Esophagus muscularis mucosa (tissue), 4 donors: ENCODE measurements at regions not wholly inside any gene's neighbourhood (a gene's known extent, or its start where the extent isn't known, plus 50 kb on each side); places are given as distances from the start of the nearest gene placed in this dataset.

Source experiments
- DNase-seq: peaks from one replicate; pipeline ENCODE4 v3.0.0-alpha.2; 2017; ENCODE audit errors: extremely low spot score
- H3K27ac ChIP-seq, 4 donors: fragments of 200-600 bp; sonication (generic); replicated peaks in 1 of 4; 1 replicate in 3 of 4; 2 replicates in 1 of 4; pipeline ENCODE4 v1.5.1; 2016 to 2019; ENCODE audit warnings: mild to moderate bottlenecking in 1 of 4
- H3K27me3 ChIP-seq, 4 donors: fragments of 200-600 bp; sonication (generic); one replicate each; pipeline versions ENCODE4 v1.5.1 to v1.6.0; 2016 to 2019
- H3K36me3 ChIP-seq, 4 donors: fragments of 200-600 bp; sonication (generic); one replicate each; pipeline ENCODE4 v1.5.1; 2016 to 2019
- H3K4me1 ChIP-seq, 4 donors: fragments of 200-600 bp; sonication (generic); one replicate each; pipeline ENCODE4 v1.5.1; 2016 to 2019
- H3K4me3 ChIP-seq, 4 donors: fragments of 200-600 bp; sonication (generic); 1 replicate in 2 of 4; 2 replicates in 2 of 4; pipeline ENCODE4 v1.5.1; 2016 to 2019; ENCODE audit warnings: mild to moderate bottlenecking in 4 of 4, moderate library complexity in 1 of 4
- H3K9me3 ChIP-seq, 4 donors: fragments of 200-600 bp; sonication (generic); 1 replicate in 3 of 4; 2 replicates in 1 of 4; pipeline ENCODE4 v1.5.1; 2016 to 2019
- CTCF ChIP-seq, 3 experiments: fragments of 200-600 bp in 2 of 3; fragments of 450-650 bp in 1 of 3; sonication (generic) in 2 of 3; IDR thresholded peaks; one replicate each; pipeline ENCODE4 v1.5.1; 2017 to 2019; ENCODE audit warnings: antibody characterized with exemption in 3 of 3, mild to moderate bottlenecking in 2 of 3, moderate library complexity in 1 of 3
- EP300 ChIP-seq: sonication (generic); formaldehyde crosslinking; IDR thresholded peaks from one replicate; pipeline ENCODE4 v1.6.1; 2017; ENCODE audit warnings: antibody characterized with exemption
- POLR2A ChIP-seq: fragments of 450-650 bp; IDR thresholded peaks from one replicate; pipeline ENCODE4 v1.6.1; 2017; ENCODE audit warnings: antibody characterized with exemption, moderate library complexity, mild to moderate bottlenecking, low read depth
- POLR2AphosphoS5 ChIP-seq, 2 donors: sonication (generic); formaldehyde crosslinking; IDR thresholded peaks; one replicate each; pipeline ENCODE4 v1.6.1; 2017; ENCODE audit warnings: antibody characterized with exemption in 2 of 2
- WGBS: methylation state at CpG from one replicate; pipeline ENCODE4 v1.1.5; 2018; 5-methylcytosine and 5-hydroxymethylcytosine counted together
- intact Hi-C: fragments of 100-400 bp; cut with DNase I; formaldehyde crosslinking; loops from one replicate; pipeline ENCODE4 v1.15.1; 2023

- H3K27ac ChIP-seq, result no peak overlapping the region
- no peaks in the 10 kb centered on the region for H3K9me3 ChIP-seq
- WGBS, result 72% methylated on average over 9 of the region's 9 CpGs
- peak; percentile 53 for DNase-seq
- intact Hi-C loops, result no loop called here
- no peaks in the 10 kb centered on the region for H3K4me1 ChIP-seq
- TF ChIP-seq POLR2A (no peak), CTCF (IDR thresholded peaks at IDR 0.05) (no peak)
- no peak overlapping the region for H3K4me3 ChIP-seq
- H3K27me3 ChIP-seq, result no peaks in the 10 kb centered on the region
- no peaks in the 10 kb centered on the region for H3K36me3 ChIP-seq
Observed at GRCh38 chr2:126798276-126799140, 100.2 kb upstream of the TEX51 start.

GRCh38 chr2:126799301-126799700 is 99.4 kb upstream of the TEX51 start:
- Histone ChIP-seq H3K4me3 (no peak overlapping the region), H3K27me3 (no peaks in the 10 kb centered on the region), H3K9me3 (no peaks in the 10 kb centered on the region), H3K27ac (no peak overlapping the region), H3K36me3 (no peaks in the 10 kb centered on the region), H3K4me1 (no peaks in the 10 kb centered on the region)
- no peak for TF ChIP-seq POLR2AphosphoS5 (IDR thresholded peaks at IDR 0.05)
- DNase-seq, result no peak
- intact Hi-C loops, result no loop called here
- 87% methylated on average over 2 of the region's 2 CpGs for WGBS

GRCh38 chr2:126801473-126801872 is 97.2 kb upstream of the TEX51 start:
- 91% methylated on average over 6 of the region's 6 CpGs for WGBS

GRCh38 chr2:126802316-126802715 is 96.4 kb upstream of the TEX51 start:
- peak; percentile 74 for DNase-seq
- no peaks in the 10 kb centered on the region for H3K36me3 ChIP-seq
- no peaks in the 10 kb centered on the region for H3K9me3 ChIP-seq
- H3K4me1 ChIP-seq, result no peaks in the 10 kb centered on the region
- no peak overlapping the region for H3K27ac ChIP-seq
- no peak overlapping the region for H3K4me3 ChIP-seq
- intact Hi-C loops, result no loop called here
- no peak for TF ChIP-seq POLR2A
- TF ChIP-seq POLR2AphosphoS5 (IDR thresholded peaks at IDR 0.05), result no peak
- no peak for TF ChIP-seq EP300
- TF ChIP-seq CTCF (IDR thresholded peaks at IDR 0.05), result no peak
- no peaks in the 10 kb centered on the region for H3K27me3 ChIP-seq
- 91% methylated on average over 4 of the region's 7 CpGs for WGBS

More at GRCh38 chr2:126801473-126801872, 97.2 kb upstream of the TEX51 start:
- no peak overlapping the region for H3K27ac ChIP-seq
- H3K4me1 ChIP-seq, result no peaks in the 10 kb centered on the region
- TF ChIP-seq EP300 (no peak), POLR2A (no peak), POLR2AphosphoS5 (IDR thresholded peaks at IDR 0.05) (no peak), CTCF (IDR thresholded peaks at IDR 0.05) (no peak)
- H3K36me3 ChIP-seq, result no peaks in the 10 kb centered on the region
- no peaks in the 10 kb centered on the region for H3K9me3 ChIP-seq
- H3K27me3 ChIP-seq, result no peaks in the 10 kb centered on the region
- intact Hi-C loops, result no loop called here
- DNase-seq, result peak; percentile 89
- H3K4me3 ChIP-seq, result no peak overlapping the region

- Histone ChIP-seq H3K9me3 (no peaks in the 10 kb centered on the region), H3K27me3 (no peaks in the 10 kb centered on the region), H3K36me3 (no peaks in the 10 kb centered on the region), H3K4me3 (no peak overlapping the region), H3K4me1 (no peaks in the 10 kb centered on the region), H3K27ac (no peak overlapping the region)
- TF ChIP-seq EP300 (no peak), POLR2A (no peak), POLR2AphosphoS5 (IDR thresholded peaks at IDR 0.05) (no peak), CTCF (IDR thresholded peaks at IDR 0.05) (no peak)
- intact Hi-C loops, result no loop called here
- WGBS, result 93% methylated on average over 8 of the region's 8 CpGs
- DNase-seq, result peak; percentile 78
Observed at GRCh38 chr2:126802774-126803433, 95.8 kb upstream of the TEX51 start.
